ACC112 (cell line): ENCODE measurements at regions not wholly inside any gene's neighbourhood (a gene's known extent, or its start where the extent isn't known, plus 50 kb on each side); places are given as distances from the start of the nearest gene placed in this dataset.

Experiments
- H2AFZ ChIP-seq: fragments of 200-600 bp; sonication (generic); one replicate; pipeline ENCODE4 v1.6.0; 2017; ENCODE audit warnings: antibody characterized with exemption, low read length; ENCODE audit not compliant: unreplicated experiment
- H3K27ac ChIP-seq: fragments of 200-600 bp; sonication (generic); 2 replicates; pipeline ENCODE4 v1.5.1; 2014; ENCODE audit warnings: low read depth, mild to moderate bottlenecking, antibody characterized with exemption, low read length, moderate library complexity
- H3K27me3 ChIP-seq: fragments of 200-600 bp; sonication (generic); 2 replicates; pipeline ENCODE4 v1.6.1; 2014; ENCODE audit warnings: mild to moderate bottlenecking, antibody characterized with exemption, low read length, moderate library complexity, mixed read lengths; ENCODE audit not compliant: insufficient read depth
- H3K36me3 ChIP-seq: fragments of 200-600 bp; sonication (generic); 2 replicates; pipeline ENCODE4 v1.6.1; 2016; ENCODE audit warnings: mild to moderate bottlenecking, antibody characterized with exemption, low read length, moderate library complexity, mixed read lengths; ENCODE audit not compliant: insufficient read depth
- H3K4me1 ChIP-seq: fragments of 200-600 bp; sonication (generic); one replicate; pipeline ENCODE4 v1.6.1; 2016; ENCODE audit warnings: low read length, mixed read lengths; ENCODE audit not compliant: insufficient read depth, unreplicated experiment, control insufficient read depth
- H3K4me3 ChIP-seq: fragments of 200-600 bp; sonication (generic); 2 replicates; pipeline ENCODE4 v1.5.1; 2014; ENCODE audit warnings: mild to moderate bottlenecking, low read depth, low read length
- H3K79me2 ChIP-seq: fragments of 200-600 bp; sonication (generic); one replicate; pipeline ENCODE4 v1.6.0; 2016; ENCODE audit warnings: low read length; ENCODE audit not compliant: control insufficient read depth, unreplicated experiment, insufficient read depth

DNA sequence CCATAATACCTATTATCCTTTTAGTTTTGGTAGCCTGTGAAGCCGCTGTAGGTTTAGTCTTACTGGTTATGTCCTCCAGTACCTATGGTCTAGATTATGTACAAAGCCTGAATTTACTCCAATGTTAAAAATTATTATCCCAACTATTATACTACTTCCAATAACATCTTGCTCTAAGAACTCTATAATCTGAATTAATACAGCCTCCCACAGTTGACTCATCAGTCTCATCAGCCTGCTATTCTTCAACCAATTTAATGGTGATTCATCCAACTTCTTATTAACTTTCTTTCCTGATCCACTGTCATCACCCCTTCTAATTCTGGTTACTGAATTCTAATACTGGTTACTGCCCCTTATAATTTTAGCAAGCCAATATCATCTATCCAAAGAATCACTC, 370.3 kb upstream of the OPRM1 start:
- no peak overlapping the region for H3K27ac ChIP-seq
- H3K27me3 ChIP-seq, result no peaks in the 10 kb centered on the region
- no peaks in the 10 kb centered on the region for H3K36me3 ChIP-seq
- H3K4me1 ChIP-seq, result no peaks in the 10 kb centered on the region
- no peak overlapping the region for H3K4me3 ChIP-seq
- no peak overlapping the region for H2AFZ ChIP-seq
- H3K79me2 ChIP-seq, result no peaks in the 10 kb centered on the region

DNA sequence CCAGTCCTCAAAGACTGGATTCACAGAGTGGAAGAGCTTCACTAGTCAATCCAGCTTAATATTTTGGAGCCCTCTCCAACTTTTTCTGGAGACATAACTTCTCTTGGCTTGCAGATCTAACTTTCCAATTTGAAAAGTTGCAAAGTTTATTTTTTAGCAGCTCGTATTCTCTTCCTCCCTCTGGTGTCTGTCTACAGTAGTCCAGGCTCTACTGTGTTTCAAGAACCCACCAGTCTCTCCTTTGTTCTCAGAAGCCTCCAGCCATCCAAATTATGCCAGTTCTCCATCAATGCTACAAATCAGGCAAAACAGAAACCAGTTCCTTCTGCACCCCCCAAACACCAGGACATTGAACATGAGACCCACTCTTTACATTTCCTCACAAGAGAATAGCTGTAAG, 376.1 kb upstream of the OPRM1 start:
- Histone ChIP-seq H3K4me1 (no peaks in the 10 kb centered on the region), H2AFZ (no peak overlapping the region), H3K27me3 (no peaks in the 10 kb centered on the region), H3K36me3 (no peaks in the 10 kb centered on the region), H3K27ac (no peak overlapping the region), H3K4me3 (no peak overlapping the region), H3K79me2 (no peaks in the 10 kb centered on the region)

DNA sequence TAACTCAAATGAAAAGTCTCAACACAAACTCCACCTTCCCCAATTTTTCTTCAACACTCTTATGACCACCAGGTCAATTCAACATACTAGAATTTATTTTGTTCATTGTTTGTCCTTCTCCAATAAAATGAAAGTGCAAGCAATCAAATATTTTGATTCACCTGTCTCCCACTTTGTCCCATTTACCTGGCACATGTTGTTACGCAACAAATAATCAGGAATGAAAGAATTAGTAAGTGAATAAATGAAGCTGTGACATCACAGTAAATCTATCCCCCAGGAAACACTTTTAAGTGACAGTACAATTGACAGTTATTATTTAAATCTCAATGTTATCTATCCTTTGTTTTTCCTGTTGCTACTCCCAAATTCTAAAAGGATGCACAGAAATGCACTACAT, 393.7 kb upstream of the OPRM1 start:
- H3K27ac ChIP-seq, result no peak overlapping the region
- no peak overlapping the region for H3K4me3 ChIP-seq
- H2AFZ ChIP-seq, result no peak overlapping the region
- H3K36me3 ChIP-seq, result no peaks in the 10 kb centered on the region
- H3K79me2 ChIP-seq, result no peaks in the 10 kb centered on the region
- H3K27me3 ChIP-seq, result no peaks in the 10 kb centered on the region
- no peaks in the 10 kb centered on the region for H3K4me1 ChIP-seq

DNA sequence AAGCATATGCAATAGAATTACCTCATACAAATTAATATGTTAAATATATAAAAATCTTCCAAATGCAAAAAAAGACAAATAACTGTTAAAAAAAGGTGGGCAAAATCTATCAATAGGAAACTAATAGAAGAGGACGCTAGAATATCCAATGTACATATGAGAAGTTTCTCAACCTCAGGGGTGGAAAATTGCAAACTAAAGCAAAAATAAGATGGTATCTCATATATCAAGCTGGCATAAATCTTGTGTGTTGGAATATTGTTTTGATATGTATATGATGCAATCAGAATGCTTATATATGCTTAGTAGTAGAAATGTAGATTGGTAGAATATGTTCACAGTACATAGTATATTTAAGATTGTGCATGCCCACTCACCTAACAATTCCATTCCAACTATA, 395.0 kb upstream of the OPRM1 start:
- Histone ChIP-seq H2AFZ (no peak overlapping the region), H3K27ac (no peak overlapping the region), H3K27me3 (no peaks in the 10 kb centered on the region), H3K79me2 (no peaks in the 10 kb centered on the region), H3K4me3 (no peak overlapping the region), H3K36me3 (no peaks in the 10 kb centered on the region), H3K4me1 (no peaks in the 10 kb centered on the region)

DNA sequence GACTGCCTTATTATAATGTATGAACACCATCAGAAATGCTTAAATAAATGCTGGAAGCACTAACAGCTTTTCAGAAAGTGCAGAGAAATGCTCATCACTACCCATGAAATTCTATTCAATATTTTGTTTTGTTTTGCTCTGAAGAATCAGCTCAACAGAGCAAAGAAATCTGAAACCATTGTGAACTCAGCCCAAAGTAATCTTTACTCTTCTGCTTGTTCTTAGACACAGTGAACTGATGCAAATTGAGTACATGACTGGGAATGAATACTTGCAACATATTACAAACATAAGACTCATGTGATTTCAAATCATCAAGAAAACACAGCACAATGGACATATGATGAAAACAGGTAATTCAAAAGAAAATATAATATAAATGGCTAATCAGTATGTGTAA, 404.6 kb upstream of the OPRM1 start:
- Histone ChIP-seq H3K4me3 (no peak overlapping the region), H3K36me3 (no peaks in the 10 kb centered on the region), H3K27me3 (no peaks in the 10 kb centered on the region), H2AFZ (no peak overlapping the region), H3K4me1 (no peaks in the 10 kb centered on the region), H3K27ac (no peak overlapping the region), H3K79me2 (no peaks in the 10 kb centered on the region)

DNA sequence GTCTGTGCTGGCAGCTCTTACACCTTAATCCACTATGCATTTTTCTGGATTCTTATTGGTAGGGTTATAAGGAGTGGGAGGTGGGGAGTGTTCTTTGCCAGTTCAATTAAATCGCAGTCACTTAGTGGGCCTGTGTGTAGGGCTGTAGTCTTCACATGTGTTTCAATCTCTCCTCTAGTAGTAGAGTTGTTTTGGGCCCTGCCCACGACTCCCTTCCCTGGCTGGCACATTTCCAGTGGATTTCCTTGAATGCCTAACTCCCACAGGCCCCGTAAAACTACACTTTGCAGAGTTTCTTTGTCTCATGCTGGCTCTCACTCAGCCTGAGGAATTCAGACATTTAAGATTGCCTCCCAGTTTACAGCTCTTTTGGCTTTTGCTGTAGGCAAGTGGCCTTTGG, 414.0 kb upstream of the OPRM1 start:
- Histone ChIP-seq H3K27ac (no peak overlapping the region), H3K27me3 (no peaks in the 10 kb centered on the region), H2AFZ (no peak overlapping the region), H3K36me3 (no peaks in the 10 kb centered on the region), H3K79me2 (no peaks in the 10 kb centered on the region), H3K4me1 (no peaks in the 10 kb centered on the region), H3K4me3 (no peak overlapping the region)

DNA sequence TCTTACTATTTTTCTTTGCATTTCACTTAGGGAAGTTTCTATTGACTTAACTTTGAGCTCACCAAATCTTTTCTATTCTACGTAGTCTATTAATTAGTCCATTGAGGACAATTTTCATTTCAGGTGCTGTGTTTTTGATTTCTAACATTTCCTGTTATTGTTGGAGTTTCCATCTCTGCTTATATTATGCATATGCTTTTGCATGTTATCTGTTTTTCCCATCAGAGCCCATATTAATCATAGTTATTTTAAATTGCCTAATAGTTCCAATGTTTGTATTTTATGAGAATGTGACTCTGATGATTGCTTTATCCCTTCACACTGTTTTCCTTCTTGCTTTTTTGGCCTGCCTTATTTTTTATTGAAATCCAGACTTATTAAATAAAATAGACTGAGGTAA, 414.5 kb upstream of the OPRM1 start:
- Histone ChIP-seq H3K36me3 (no peaks in the 10 kb centered on the region), H2AFZ (no peak overlapping the region), H3K4me3 (no peak overlapping the region), H3K79me2 (no peaks in the 10 kb centered on the region), H3K4me1 (no peaks in the 10 kb centered on the region), H3K27me3 (no peaks in the 10 kb centered on the region), H3K27ac (no peak overlapping the region)

DNA sequence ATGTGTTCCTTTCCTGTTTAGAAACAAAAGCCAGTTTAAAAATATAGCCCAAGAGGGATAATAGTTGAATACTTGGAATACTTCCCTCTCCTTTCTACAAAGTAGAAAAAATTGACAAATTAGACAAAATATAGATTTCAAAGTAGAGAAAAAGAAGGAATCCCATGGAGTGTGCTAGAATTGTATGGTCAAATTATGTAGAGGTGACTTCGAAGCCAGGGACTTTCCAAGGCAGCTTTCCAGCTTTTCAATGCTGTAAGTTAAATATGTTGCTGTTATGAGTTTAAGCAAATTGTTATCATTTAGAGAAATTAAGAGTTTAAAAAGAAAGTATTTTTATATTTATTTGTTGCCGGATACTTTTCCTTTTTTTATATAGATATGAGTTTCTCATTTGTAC, 415.5 kb upstream of the OPRM1 start:
- Histone ChIP-seq H2AFZ (no peak overlapping the region), H3K27ac (no peak overlapping the region), H3K36me3 (no peaks in the 10 kb centered on the region), H3K79me2 (no peaks in the 10 kb centered on the region), H3K4me3 (no peak overlapping the region), H3K27me3 (no peaks in the 10 kb centered on the region), H3K4me1 (no peaks in the 10 kb centered on the region)

DNA sequence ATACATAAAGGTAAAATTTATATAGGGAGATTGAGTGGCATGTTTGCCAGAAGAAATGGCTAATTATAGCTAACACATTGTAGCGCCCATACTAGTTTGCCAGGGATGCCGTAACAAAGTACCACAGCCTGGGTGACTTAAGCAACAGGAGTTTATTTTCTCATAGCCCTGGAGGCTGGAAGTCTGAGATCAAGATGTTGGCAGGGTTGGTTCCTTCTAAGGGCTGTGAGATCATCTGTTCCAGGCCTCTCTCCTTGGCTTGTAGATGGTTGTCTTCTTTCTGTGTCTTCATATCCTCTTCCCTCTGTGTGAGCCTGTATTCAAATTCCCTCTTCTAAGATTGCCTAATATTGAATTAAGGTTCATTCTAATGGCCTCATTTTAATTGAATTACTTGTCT, 417.5 kb upstream of the OPRM1 start:
- no peaks in the 10 kb centered on the region for H3K79me2 ChIP-seq
- H3K27me3 ChIP-seq, result no peaks in the 10 kb centered on the region
- no peak overlapping the region for H2AFZ ChIP-seq
- H3K4me1 ChIP-seq, result no peaks in the 10 kb centered on the region
- no peaks in the 10 kb centered on the region for H3K36me3 ChIP-seq
- H3K27ac ChIP-seq, result no peak overlapping the region
- no peak overlapping the region for H3K4me3 ChIP-seq

DNA sequence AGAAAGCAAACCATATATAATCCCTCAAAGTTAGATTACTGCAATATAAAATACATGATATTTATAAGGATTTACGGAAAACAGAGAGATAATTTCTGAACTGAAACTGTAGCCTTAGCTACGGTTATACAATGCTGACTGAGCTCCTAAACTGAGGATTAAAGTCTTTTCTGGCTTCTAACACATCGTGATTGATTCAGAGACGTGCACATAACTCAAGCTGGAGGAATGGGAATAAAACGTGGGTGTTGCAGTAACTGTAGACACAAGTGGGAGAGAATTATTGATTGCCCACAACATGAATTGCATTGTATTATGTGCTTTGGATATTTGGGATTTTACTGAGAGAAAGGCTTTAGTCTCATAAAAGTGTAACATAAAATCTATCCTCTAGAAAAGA, 418.0 kb upstream of the OPRM1 start:
- no peaks in the 10 kb centered on the region for H3K27me3 ChIP-seq

DNA sequence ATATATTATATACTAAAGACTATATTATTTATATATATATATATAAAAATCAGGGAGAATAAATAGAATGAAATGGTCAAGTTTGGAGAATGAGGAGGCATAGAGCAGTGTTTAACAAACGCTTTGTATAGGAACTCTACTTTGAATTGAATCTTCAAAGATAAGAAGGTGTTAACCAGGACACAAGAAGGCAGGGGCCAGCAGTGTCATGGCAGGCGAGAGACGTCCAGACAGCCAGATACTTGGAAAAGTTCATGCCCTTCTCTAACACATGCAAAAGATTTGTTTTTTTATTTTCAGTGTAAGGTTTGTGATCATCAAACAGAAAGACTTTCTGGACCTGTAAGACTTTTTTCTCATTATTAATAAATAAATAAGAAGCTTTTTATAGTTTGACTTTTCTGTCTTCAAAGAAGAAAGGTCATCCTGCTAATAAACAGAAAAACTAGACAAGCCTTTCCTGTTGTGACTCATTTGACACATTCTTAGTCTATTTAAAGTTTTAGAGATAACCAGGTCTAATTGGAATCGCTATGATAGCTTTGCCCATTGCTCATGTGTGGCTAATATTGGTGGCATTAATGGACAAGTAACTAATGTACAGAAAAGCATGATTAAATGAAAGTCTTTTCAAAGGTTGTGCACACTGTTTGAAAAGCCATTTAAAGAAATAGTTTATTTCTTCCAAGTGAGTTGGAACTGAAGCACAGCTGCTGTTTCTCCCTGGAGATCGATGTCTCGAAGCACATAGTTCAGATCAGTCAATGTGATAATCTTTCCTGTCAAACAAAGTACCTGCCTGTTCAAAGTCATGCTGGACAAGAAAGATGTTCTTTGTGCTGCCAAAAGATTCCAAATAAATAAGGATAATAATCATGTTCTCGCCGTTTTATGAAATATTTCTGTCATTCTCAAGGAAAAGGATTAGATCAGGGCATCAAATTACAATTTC, 420.4 kb upstream of the OPRM1 start:
- H3K4me3 ChIP-seq, result no peak overlapping the region
- no peak overlapping the region for H2AFZ ChIP-seq
- H3K27me3 ChIP-seq, result no peaks in the 10 kb centered on the region
- no peaks in the 10 kb centered on the region for H3K36me3 ChIP-seq
- no peaks in the 10 kb centered on the region for H3K79me2 ChIP-seq
- no peaks in the 10 kb centered on the region for H3K4me1 ChIP-seq
- no peak overlapping the region for H3K27ac ChIP-seq

More for the DNA sequence above, 418.0 kb upstream of the OPRM1 start:
- Histone ChIP-seq H3K27ac (no peak overlapping the region), H2AFZ (no peak overlapping the region), H3K36me3 (no peaks in the 10 kb centered on the region), H3K4me1 (no peaks in the 10 kb centered on the region), H3K79me2 (no peaks in the 10 kb centered on the region), H3K4me3 (no peak overlapping the region)
